NB4 (cell line): ENCODE measurements at regions not wholly inside any gene's neighbourhood (a gene's known extent, or its start where the extent isn't known, plus 50 kb on each side); places are given as distances from the start of the nearest gene placed in this dataset.

Experiments
- DNase-seq: peaks from one replicate; pipeline ENCODE4 v3.0.0; 2010; ENCODE audit warnings: low read depth
- H3K4me3 ChIP-seq: one replicate; pipeline ENCODE4 v1.5.1; 2011; ENCODE audit warnings: mild to moderate bottlenecking, low read depth, low read length, moderate library complexity
- CTCF ChIP-seq: IDR thresholded peaks from one replicate; pipeline ENCODE4 v1.5.1; 2012; ENCODE audit warnings: low read depth, low read length
- MAX ChIP-seq: IDR thresholded peaks from 2 replicates; pipeline ENCODE4 v1.6.1; 2011; ENCODE audit warnings: low read depth, low read length
- MYC ChIP-seq: IDR thresholded peaks from 2 replicates; pipeline ENCODE4 v1.6.1; 2011; ENCODE audit warnings: low read depth, low read length
- POLR2A ChIP-seq: IDR thresholded peaks from 2 replicates; pipeline ENCODE4 v1.6.1; 2011; ENCODE audit warnings: mild to moderate bottlenecking; ENCODE audit not compliant: insufficient read length; ENCODE audit errors: extremely low read depth

GRCh38 chr1:73096841-73097240 is 814.5 kb upstream of the NEGR1 start:
- no peak overlapping the region for H3K4me3 ChIP-seq
- TF ChIP-seq POLR2A (no peak), MYC (no peak), CTCF (no peak), MAX (no peak)
- DNase-seq: no peak

GRCh38 chr1:73092383-73092782 is 810.0 kb upstream of the NEGR1 start:
- no peak overlapping the region for H3K4me3 ChIP-seq
- no peak for TF ChIP-seq MYC
- TF ChIP-seq MAX: no peak
- no peak for TF ChIP-seq POLR2A
- no peak for TF ChIP-seq CTCF

GRCh38 chr1:73066866-73067265 is 784.5 kb upstream of the NEGR1 start:
- no peak overlapping the region for H3K4me3 ChIP-seq
- no peak for DNase-seq
- TF ChIP-seq MYC (no peak), POLR2A (no peak), CTCF (no peak)

More at GRCh38 chr1:73092383-73092782, 810.0 kb upstream of the NEGR1 start:
- DNase-seq: no peak

- no peak overlapping the region for H3K4me3 ChIP-seq
- no peak for TF ChIP-seq MAX
- no peak for TF ChIP-seq CTCF
- TF ChIP-seq POLR2A: no peak
- TF ChIP-seq MYC: no peak
- DNase-seq: no peak
Observed at GRCh38 chr1:73065339-73066041, 783.2 kb upstream of the NEGR1 start.

GRCh38 chr1:73056826-73057225 is 774.5 kb upstream of the NEGR1 start:
- no peak for TF ChIP-seq CTCF
- no peak for TF ChIP-seq MAX
- TF ChIP-seq MYC: no peak
- no peak for TF ChIP-seq POLR2A
- H3K4me3 ChIP-seq: no peak overlapping the region
- no peak for DNase-seq
